ENCODE measurements at regions not wholly inside any gene's neighbourhood (a gene's known extent, or its start where the extent isn't known, plus 50 kb on each side); places are given as distances from the start of the nearest gene placed in this dataset.
"Not testable (repeated sequence)": the region's sequence is repeated elsewhere in the genome, so short reads cannot be mapped to it uniquely, and the experiment has no call there.

DNA sequence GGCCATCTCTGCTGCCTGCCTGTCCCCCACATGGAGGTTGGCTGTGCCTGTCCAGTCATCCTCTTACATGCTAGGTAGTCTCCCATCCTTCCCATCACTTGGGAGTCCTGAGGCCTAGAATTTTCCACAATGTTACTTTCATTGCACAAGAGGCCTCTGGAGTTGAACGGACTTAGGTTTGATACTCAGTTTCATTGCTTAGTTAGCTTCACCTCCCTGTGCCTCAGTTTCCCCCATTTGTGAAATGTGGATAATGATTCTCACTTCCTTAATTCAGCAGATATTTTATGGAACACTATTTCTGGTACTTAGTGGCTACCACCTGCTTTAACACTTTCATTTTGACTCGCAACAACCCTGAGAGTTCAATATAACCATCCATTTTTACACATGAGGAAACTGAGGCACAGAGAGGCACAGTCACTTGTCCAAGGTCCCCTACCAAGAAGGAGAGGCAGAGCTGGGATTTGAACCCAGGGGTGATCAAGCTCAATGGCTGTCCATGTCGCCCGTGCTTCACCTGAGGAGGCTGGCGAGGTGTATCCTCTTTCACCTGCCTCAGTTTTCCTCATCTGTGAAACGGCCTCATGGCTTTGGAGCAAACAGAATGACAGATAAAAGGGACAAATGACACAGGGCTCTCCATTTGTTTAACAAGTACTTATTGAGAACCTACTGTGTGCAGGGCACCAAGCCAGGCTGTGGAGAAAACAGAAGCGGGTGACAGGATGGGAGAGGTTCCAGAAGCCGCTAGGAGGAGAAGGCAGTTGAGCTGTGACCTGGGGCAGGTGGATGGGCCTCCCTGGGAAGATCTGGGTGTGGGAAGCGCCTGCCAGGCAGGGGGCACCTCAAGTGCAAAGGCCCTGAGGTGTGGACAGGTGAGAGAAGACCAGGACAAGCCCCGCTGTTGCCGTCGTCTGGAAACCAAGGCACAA is 154.3 kb upstream of the PTPN1 start:
- no peak for FAIRE-seq
- TF ChIP-seq POLR2AphosphoS5 (IDR thresholded peaks at IDR 0.05; ENCODE audit: low read depth, low read length) (no peak), POLR2A (IDR thresholded peaks at IDR 0.05; ENCODE audit: low read depth, low read length) (no peak), TAF1 (IDR thresholded peaks at IDR 0.05; ENCODE audit: borderline replicate concordance, low read depth, low read length) (no peak)
- DNase-seq (ENCODE audit: insufficient read length): no peak

DNA sequence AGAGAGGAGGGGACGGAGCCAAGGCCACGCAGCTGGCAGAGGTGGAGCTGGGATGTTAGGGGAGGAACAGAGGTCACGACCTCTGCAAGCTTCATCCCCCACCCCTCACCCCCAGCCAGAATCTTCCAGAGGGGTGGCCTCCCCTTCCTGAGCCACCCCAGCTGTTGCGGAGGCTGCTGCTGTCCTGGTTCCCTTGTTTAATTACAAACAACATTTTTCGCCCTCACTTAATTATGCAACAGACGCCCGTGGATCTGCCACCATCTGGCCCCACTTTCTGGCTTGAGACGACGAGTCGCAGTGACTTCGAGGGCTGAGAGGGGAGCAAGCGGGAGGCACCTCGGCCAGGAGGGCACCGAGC is 153.7 kb upstream of the PTPN1 start:
- DNase-seq (ENCODE audit: insufficient read length): no peak
- TF ChIP-seq POLR2AphosphoS5 (IDR thresholded peaks at IDR 0.05; ENCODE audit: low read depth, low read length) (no peak), POLR2A (IDR thresholded peaks at IDR 0.05; ENCODE audit: low read depth, low read length) (no peak), TAF1 (IDR thresholded peaks at IDR 0.05; ENCODE audit: borderline replicate concordance, low read depth, low read length) (no peak)
- no peak for FAIRE-seq

DNA sequence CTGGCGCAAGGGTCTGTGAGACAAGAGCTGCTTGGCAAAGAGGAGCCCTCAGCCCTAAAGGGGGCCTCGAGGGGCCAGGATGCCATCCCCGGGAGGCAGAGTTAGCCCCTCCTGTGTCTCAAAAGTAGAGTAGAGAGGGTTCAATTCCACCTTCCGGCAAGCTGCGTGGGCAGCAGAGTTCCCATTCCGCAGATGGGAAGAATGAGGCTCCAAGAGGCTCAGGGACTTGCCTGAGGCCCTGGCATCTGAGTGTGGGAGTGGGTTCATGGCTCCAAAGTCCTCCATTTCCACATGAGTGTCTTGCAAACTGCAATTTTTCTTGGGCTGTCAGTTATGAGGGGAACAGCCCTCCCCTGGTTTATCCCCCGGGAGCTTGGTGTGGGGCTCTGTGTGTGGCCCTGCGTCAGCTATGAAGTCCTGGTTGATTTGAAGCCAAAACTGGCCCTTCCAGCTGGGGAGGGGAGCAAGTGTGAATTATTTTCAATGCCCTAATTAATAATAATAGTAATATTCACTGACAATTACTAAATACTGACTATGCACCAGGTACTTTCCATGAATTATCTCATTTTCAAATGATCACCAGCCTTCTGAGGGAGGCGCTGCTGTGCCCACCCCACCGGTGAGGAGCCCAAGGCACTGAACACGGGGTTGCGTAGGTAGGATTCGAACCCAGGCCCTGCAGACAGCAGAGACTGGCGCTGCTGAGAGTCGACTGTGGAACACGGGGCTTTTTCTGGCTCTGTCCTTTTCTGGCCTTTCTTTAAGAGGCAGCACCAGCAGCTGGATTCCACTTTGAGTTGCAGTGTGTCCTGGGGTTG is 153.0 kb upstream of the PTPN1 start:
- DNase-seq (ENCODE audit: insufficient read length) (no peak), FAIRE-seq (no peak)
- no peak for TF ChIP-seq POLR2AphosphoS5 (IDR thresholded peaks at IDR 0.05; ENCODE audit: low read depth, low read length)
- TF ChIP-seq TAF1 (IDR thresholded peaks at IDR 0.05; ENCODE audit: borderline replicate concordance, low read depth, low read length): no peak
- TF ChIP-seq POLR2A (IDR thresholded peaks at IDR 0.05; ENCODE audit: low read depth, low read length): no peak

DNA sequence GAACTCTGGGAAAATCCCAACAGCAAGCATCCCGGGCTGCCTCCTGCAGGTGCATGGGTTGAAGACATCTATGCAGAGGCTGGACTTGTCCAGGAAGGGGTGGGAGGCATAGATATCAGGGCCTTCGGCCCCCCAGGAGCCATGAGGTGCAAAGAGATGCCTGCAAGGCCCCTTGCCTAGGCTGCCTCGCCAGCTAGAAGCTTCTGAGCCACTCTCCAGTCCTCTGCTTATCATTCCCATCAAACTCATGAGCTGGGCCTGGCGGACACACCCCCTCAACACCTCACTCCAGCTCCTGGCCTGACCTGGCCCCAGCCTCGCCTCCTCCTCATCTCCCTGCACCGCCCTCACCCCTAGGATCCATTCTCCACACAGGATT is 152.4 kb upstream of the PTPN1 start:
- FAIRE-seq (no peak), DNase-seq (ENCODE audit: insufficient read length) (no peak)
- TF ChIP-seq POLR2AphosphoS5 (IDR thresholded peaks at IDR 0.05; ENCODE audit: low read depth, low read length) (no peak), TAF1 (IDR thresholded peaks at IDR 0.05; ENCODE audit: borderline replicate concordance, low read depth, low read length) (no peak), POLR2A (IDR thresholded peaks at IDR 0.05; ENCODE audit: low read depth, low read length) (no peak)

DNA sequence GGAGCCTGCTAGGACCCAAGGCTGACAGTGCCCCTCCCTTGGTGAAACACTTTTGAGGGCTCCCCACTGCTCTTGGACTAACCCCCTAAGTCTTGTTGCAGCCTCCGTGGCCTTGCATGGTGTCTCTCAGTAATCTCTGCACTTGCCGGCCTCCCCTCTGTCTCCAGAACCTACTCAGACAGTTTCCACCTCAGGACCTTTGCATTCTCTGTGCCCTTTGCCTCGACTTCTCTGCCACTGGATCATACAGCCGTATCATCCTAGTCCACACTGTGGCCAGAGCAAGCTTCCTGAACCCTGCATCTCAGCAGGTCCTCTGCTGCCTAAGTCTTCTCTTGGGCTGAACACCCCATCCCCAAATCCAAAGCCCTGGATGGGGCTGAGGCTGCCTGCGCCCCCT is 152.0 kb upstream of the PTPN1 start:
- FAIRE-seq: no peak
- TF ChIP-seq POLR2A (IDR thresholded peaks at IDR 0.05; ENCODE audit: low read depth, low read length) (no peak), TAF1 (IDR thresholded peaks at IDR 0.05; ENCODE audit: borderline replicate concordance, low read depth, low read length) (no peak), POLR2AphosphoS5 (IDR thresholded peaks at IDR 0.05; ENCODE audit: low read depth, low read length) (no peak)
- DNase-seq (ENCODE audit: insufficient read length): no peak

DNA sequence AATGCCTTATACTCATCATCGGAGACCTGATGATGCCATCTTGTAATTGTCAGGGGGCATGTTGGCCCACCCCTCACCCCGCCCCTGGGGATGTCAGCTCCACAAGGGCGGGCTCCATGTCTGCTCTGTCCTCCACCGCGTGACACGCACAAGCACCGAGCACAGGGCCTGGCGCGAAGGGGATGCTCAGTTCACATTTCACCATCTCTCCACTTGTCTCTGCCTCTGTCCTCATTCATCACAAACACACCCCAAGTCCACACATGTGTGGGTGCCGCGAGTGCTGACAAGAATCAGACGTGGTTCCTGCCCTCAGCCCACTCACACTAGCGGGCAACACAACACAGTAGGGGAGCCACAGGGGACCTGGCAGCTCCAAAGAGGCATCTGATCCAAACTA is 151.2 kb upstream of the PTPN1 start:
- TF ChIP-seq POLR2A (IDR thresholded peaks at IDR 0.05; ENCODE audit: low read depth, low read length) (no peak), TAF1 (IDR thresholded peaks at IDR 0.05; ENCODE audit: borderline replicate concordance, low read depth, low read length) (no peak), POLR2AphosphoS5 (IDR thresholded peaks at IDR 0.05; ENCODE audit: low read depth, low read length) (no peak)
- FAIRE-seq (no peak), DNase-seq (ENCODE audit: insufficient read length) (no peak)

DNA sequence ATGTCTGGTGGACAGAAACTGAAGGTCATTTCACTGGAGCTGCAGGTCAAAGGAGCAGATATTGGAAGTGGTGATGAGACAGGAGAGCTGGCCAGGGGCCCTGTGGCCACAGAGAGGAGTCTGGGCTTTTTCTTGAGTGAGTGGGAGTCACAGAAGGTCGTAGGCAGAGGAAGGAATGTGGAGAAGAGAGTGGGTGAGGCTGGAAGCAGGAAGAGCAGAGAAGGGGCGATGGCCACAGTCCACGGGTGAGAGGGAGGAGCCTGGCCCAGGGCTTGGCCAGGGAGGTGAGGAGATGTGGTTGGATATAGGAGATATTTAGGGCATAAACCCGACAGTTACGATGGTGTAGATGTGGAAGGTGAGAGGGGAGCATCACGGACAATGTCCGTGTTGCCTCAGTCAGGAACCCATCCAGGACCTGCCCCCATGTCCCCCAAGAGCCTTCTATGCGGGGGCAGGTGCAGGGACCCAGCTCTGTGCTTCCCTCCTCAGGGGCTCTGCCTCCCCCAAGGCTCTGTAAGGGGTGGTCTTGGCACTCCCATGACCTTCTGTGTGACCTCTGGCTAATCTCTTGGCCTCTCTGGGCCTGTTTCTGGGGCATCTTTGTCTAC is 150.5 kb upstream of the PTPN1 start:
- FAIRE-seq: no peak
- no peak for TF ChIP-seq POLR2A (IDR thresholded peaks at IDR 0.05; ENCODE audit: low read depth, low read length)
- no peak for TF ChIP-seq TAF1 (IDR thresholded peaks at IDR 0.05; ENCODE audit: borderline replicate concordance, low read depth, low read length)
- TF ChIP-seq POLR2AphosphoS5 (IDR thresholded peaks at IDR 0.05; ENCODE audit: low read depth, low read length): no peak
- no peak for DNase-seq (ENCODE audit: insufficient read length)

DNA sequence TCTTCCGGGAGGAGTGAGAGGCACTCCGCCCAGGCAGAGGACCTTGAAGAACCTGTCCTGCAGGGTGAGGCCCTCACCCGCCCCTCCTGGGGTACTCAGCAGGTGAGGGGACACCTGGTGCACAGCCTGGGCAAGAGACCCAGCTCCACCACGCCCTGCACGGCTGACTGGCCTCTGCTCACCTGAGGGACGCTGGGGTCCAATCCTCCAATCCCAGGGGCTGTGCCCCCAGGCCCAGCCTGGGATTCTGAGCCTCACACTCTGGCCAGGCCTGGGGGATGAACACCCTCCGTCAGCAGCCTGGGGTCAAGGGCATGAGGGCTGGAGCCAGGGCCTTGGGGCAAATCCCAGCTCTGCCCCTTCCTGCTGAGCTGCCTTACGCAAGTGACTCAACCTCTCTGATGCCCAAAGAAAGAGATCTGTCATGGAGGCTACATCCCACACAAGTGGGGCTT is 149.9 kb upstream of the PTPN1 start:
- no peak for FAIRE-seq
- no peak for TF ChIP-seq POLR2AphosphoS5 (IDR thresholded peaks at IDR 0.05; ENCODE audit: low read depth, low read length)
- TF ChIP-seq POLR2A (IDR thresholded peaks at IDR 0.05; ENCODE audit: low read depth, low read length): no peak
- TF ChIP-seq TAF1 (IDR thresholded peaks at IDR 0.05; ENCODE audit: borderline replicate concordance, low read depth, low read length): no peak
- DNase-seq (ENCODE audit: insufficient read length): no peak

DNA sequence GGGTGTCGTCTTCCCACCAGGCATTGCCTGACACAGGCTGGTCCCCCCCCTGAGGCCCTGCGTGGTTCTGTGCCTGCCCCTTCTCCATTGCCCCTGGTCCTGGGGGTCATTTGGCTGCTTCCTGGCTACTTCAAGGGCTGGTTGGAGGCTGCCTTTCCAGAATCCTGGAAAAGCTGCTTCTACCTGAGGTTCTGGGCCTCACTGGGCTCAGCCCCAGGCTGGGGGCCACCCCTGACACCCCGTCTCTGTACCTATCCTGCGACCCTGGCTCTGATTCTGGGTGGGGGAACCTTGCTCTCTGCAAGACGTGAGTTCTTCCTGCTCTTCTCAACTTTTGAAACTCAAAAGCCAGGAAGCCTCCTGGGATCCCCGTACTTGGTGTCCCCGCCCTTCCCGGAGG is 149.3 kb upstream of the PTPN1 start:
- no peak for DNase-seq (ENCODE audit: insufficient read length)
- no peak for TF ChIP-seq POLR2A (IDR thresholded peaks at IDR 0.05; ENCODE audit: low read depth, low read length)
- no peak for TF ChIP-seq POLR2AphosphoS5 (IDR thresholded peaks at IDR 0.05; ENCODE audit: low read depth, low read length)
- no peak for TF ChIP-seq TAF1 (IDR thresholded peaks at IDR 0.05; ENCODE audit: borderline replicate concordance, low read depth, low read length)
- no peak for FAIRE-seq

DNA sequence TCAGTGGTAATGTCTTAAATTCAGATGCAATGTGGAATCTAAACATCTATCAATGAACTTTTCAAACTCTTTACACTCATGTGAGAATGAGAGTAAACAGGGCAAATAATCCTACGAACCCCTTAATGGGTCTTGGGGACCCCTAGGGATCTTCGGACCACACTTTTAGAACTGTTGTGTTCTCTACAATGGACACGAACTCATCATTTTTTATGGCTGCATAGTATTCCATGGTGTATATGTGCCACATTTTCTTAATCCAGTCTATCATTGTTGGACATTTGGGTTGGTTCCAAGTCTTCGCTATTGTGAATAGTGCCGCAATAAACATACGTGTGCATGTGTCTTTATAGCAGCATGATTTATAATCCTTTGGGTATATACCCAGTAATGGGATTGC is 148.0 kb upstream of the PTPN1 start:
- not testable (repeated sequence) for FAIRE-seq; DNase-seq (ENCODE audit: insufficient read length)

DNA sequence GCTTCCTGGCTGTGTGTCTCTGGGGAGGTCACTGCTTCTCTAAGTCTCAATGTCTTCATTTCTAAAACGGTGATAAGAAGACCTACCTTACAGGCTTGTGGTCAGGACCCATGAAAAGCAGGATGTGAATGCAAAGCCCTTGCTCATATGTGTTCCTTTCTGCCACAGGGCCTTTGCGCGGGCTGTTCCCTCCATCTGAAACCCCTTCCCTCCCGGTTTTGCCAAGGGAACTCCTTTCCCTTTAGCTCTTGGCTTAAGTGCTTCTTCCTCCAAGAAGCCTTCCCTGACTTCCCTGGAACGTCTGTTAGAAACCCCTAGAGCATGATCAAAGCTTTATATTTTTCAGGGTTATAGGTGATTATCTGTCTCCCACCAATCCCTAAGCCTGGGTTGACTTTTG is 147.2 kb upstream of the PTPN1 start:
- FAIRE-seq: no peak

More for the DNA sequence above, 147.2 kb upstream of the PTPN1 start:
- TF ChIP-seq POLR2A (IDR thresholded peaks at IDR 0.05; ENCODE audit: low read depth, low read length) (no peak), POLR2AphosphoS5 (IDR thresholded peaks at IDR 0.05; ENCODE audit: low read depth, low read length) (no peak), TAF1 (IDR thresholded peaks at IDR 0.05; ENCODE audit: borderline replicate concordance, low read depth, low read length) (no peak)
- no peak for DNase-seq (ENCODE audit: insufficient read length)

Measured in GM12892 (cell line).